Endodermal cell (in vitro differentiated cells): ENCODE measurements at regions not wholly inside any gene's neighbourhood (a gene's known extent, or its start where the extent isn't known, plus 50 kb on each side); places are given as distances from the start of the nearest gene placed in this dataset.

Experiments used
- DNase-seq: peaks from one replicate; pipeline ENCODE4 v3.0.0-alpha.2; 2017
- H3K27ac ChIP-seq: 2 replicates; pipeline ENCODE4 v1.5.1; 2013; ENCODE audit warnings: mild to moderate bottlenecking, low read depth, low read length, moderate library complexity
- H3K27me3 ChIP-seq: 2 replicates; pipeline ENCODE4 v1.6.1; 2013; ENCODE audit warnings: mild to moderate bottlenecking, low read length, moderate library complexity; ENCODE audit not compliant: insufficient read depth, control insufficient read depth, poor library complexity, severe bottlenecking
- H3K36me3 ChIP-seq: 2 replicates; pipeline ENCODE4 v1.7.0; 2013; ENCODE audit warnings: mild to moderate bottlenecking, low read length, moderate library complexity; ENCODE audit not compliant: control insufficient read depth, insufficient read depth
- H3K4me1 ChIP-seq: one replicate; pipeline ENCODE4 v1.7.0; 2013; ENCODE audit warnings: low read length; ENCODE audit not compliant: control insufficient read depth, insufficient read depth
- H3K4me3 ChIP-seq: 2 replicates; pipeline ENCODE4 v1.5.1; 2013; ENCODE audit warnings: mild to moderate bottlenecking, low read length, moderate library complexity
- H3K9ac ChIP-seq: 2 replicates; pipeline ENCODE4 v1.6.1; 2013; ENCODE audit warnings: mild to moderate bottlenecking, low read length, moderate library complexity; ENCODE audit not compliant: poor library complexity, severe bottlenecking; ENCODE audit errors: extremely low read depth
- H3K9me3 ChIP-seq: 2 replicates; pipeline ENCODE4 v1.6.1; 2013; ENCODE audit warnings: mild to moderate bottlenecking, low read length, moderate library complexity; ENCODE audit not compliant: control insufficient read depth
- H3K27ac Mint-ChIP-seq: 2 replicates; pipeline ENCODE4 v1.8.0; 2020; ENCODE audit warnings: mixed read lengths
- H3K27me3 Mint-ChIP-seq: 2 replicates; pipeline ENCODE4 v1.8.0; 2021; ENCODE audit warnings: mild to moderate bottlenecking, mixed read lengths; ENCODE audit not compliant: insufficient read depth
- H3K36me3 Mint-ChIP-seq: 2 replicates; pipeline ENCODE4 v1.8.0; 2020; ENCODE audit warnings: low read depth, mixed read lengths
- H3K4me1 Mint-ChIP-seq: 2 replicates; pipeline ENCODE4 v1.8.0; 2020; ENCODE audit warnings: mixed read lengths
- H3K4me3 Mint-ChIP-seq: 2 replicates; pipeline ENCODE4 v1.8.0; 2020; ENCODE audit warnings: mild to moderate bottlenecking, moderate library complexity, mixed read lengths
- H3K9me3 Mint-ChIP-seq: 2 replicates; pipeline ENCODE4 v1.8.0; 2020; ENCODE audit warnings: mild to moderate bottlenecking, mixed read lengths
- WGBS, 2 experiments: methylation state at CpG; one replicate each; pipeline versions ENCODE4 v1.1.5 to v1.1.7; 2013; ENCODE audit warnings: missing lambda C conversion rate in 2 of 2, mixed read lengths in 1 of 2; ENCODE audit not compliant: insufficient coverage in 1 of 2, insufficient read length in 1 of 2; 5-methylcytosine and 5-hydroxymethylcytosine counted together
- TF ChIP-seq, protein P1 (sequence below): fragments of 200-600 bp; sonication (generic); conservative IDR thresholded peaks from 2 replicates; pipeline ENCODE4 v1.5.0; 2021; ENCODE audit warnings: antibody characterized with exemption, mild to moderate bottlenecking

DNA sequence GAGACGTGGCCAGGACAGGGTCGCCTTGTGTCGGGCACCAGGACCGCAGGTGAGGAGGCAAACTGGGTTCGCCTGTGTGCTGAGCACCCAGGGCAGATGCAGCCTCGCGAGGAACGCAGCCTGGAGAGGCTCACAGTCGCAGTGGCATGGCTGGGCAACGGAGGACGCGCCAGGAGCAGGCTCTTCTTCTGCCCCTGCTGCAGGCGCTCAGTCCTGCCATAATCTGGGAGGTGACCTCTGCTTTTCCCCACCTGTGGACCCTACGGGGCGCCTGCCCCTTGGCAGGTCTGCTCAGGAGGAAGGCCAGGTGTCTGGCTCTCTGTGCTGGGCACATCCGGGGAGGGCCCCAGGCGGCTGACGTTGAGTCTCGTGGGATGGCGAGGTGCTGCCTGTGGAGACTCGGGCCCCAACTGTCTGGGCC is 1136.2 kb downstream of the BRD1 start:
- Histone ChIP-seq H3K9ac (no peak overlapping the region), H3K4me3 (no peak overlapping the region), H3K36me3 (no peaks in the 10 kb centered on the region), H3K9me3 (no peaks in the 10 kb centered on the region), H3K27me3 (no peaks in the 10 kb centered on the region), H3K27ac (no peak overlapping the region), H3K4me1 (no peaks in the 10 kb centered on the region)
- TF ChIP-seq, protein P1, sequence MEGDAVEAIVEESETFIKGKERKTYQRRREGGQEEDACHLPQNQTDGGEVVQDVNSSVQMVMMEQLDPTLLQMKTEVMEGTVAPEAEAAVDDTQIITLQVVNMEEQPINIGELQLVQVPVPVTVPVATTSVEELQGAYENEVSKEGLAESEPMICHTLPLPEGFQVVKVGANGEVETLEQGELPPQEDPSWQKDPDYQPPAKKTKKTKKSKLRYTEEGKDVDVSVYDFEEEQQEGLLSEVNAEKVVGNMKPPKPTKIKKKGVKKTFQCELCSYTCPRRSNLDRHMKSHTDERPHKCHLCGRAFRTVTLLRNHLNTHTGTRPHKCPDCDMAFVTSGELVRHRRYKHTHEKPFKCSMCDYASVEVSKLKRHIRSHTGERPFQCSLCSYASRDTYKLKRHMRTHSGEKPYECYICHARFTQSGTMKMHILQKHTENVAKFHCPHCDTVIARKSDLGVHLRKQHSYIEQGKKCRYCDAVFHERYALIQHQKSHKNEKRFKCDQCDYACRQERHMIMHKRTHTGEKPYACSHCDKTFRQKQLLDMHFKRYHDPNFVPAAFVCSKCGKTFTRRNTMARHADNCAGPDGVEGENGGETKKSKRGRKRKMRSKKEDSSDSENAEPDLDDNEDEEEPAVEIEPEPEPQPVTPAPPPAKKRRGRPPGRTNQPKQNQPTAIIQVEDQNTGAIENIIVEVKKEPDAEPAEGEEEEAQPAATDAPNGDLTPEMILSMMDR, result no peak
- no peaks in the 10 kb centered on the region for H3K9me3 Mint-ChIP-seq
- no peak overlapping the region for H3K4me3 Mint-ChIP-seq
- H3K4me1 Mint-ChIP-seq, result no peaks in the 10 kb centered on the region
- 94 to 99% methylated on average over 15 to 21 of the region's 21 CpGs for WGBS, 2 experiments
- H3K27ac Mint-ChIP-seq, result no peak overlapping the region
- DNase-seq, result no peak
- H3K36me3 Mint-ChIP-seq, result no peaks in the 10 kb centered on the region
- H3K27me3 Mint-ChIP-seq, result no peaks in the 10 kb centered on the region

DNA sequence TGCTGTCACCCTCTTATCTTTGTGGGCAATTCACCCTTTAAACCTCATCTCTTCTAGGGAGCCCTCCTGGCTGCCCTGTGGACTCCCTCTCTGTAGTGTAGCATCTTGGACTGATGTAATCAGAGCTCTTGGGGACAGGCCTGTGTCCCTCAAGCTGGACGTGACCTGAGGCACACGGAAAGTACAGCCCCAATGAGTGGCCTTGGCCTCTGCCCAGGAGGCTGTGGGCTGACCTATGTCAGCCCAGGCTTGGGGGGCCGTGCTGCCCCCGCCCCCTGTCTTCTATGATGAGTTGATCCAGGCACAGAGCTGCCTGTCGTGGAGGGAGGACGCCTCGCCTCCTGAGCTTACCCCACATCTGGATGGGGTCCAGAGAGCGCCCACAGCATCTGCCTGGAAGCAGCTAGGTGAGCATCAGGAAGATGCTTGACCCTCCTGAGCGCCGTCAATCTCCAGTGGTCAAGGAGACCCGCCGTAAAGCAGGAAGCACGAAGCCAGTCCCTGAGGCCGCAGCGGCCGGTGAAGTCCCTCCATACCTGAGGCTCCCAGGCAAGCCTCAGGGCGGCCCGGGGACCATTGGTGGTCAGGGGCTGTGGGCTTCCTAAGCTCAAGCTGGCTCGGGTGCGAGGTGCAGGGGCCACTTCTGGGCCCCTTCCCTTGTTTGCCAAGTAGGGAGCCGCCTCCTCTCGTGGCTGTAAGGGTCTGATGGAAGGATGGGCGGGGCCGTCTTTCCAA is 1136.9 kb downstream of the BRD1 start:
- WGBS, 2 experiments, result 82 to 86% methylated on average over 12 to 24 of the region's 24 CpGs

DNA sequence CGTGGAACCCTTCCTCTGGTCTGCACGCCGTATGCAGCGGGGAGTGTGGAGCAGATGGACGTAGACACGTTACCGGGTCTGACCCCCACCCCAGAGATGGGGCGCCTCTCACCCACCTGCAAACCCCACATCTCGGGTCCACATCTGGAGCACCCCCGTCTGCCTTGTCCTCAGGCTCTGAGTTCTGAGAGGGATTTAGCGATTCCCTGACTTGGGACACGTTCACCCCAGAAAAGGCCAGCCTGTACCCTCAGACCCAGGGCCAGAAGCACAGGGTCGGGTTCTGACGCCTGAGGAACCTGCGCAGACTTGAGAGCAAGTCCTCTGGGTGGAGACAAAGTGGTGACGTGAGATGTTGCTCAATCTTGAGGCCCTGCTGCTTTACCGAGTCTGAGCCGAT is 1138.5 kb downstream of the BRD1 start:
- 95 to 96% methylated on average over 13 to 18 of the region's 18 CpGs for WGBS, 2 experiments
- Mint-ChIP-seq H3K9me3 (no peaks in the 10 kb centered on the region), H3K27ac (no peak overlapping the region), H3K36me3 (no peaks in the 10 kb centered on the region), H3K4me3 (no peak overlapping the region), H3K27me3 (no peaks in the 10 kb centered on the region), H3K4me1 (no peaks in the 10 kb centered on the region)
- Histone ChIP-seq H3K36me3 (no peaks in the 10 kb centered on the region), H3K4me3 (no peak overlapping the region), H3K27ac (no peak overlapping the region), H3K27me3 (no peaks in the 10 kb centered on the region), H3K9me3 (no peaks in the 10 kb centered on the region), H3K4me1 (no peaks in the 10 kb centered on the region), H3K9ac (no peak overlapping the region)
- no peak for DNase-seq
- TF ChIP-seq, protein P1, result no peak

More for the DNA sequence above, 1136.9 kb downstream of the BRD1 start:
- Histone ChIP-seq H3K4me3 (no peak overlapping the region), H3K9ac (no peak overlapping the region), H3K9me3 (no peaks in the 10 kb centered on the region), H3K36me3 (no peaks in the 10 kb centered on the region), H3K27ac (no peak overlapping the region), H3K4me1 (no peaks in the 10 kb centered on the region), H3K27me3 (no peaks in the 10 kb centered on the region)
- Mint-ChIP-seq H3K9me3 (no peaks in the 10 kb centered on the region), H3K27me3 (no peaks in the 10 kb centered on the region), H3K36me3 (no peaks in the 10 kb centered on the region), H3K4me1 (no peaks in the 10 kb centered on the region), H3K4me3 (no peak overlapping the region), H3K27ac (no peak overlapping the region)
- no peak for DNase-seq
- TF ChIP-seq, protein P1, result no peak
